ENCODE measurements at regions not wholly inside any gene's neighbourhood (a gene's known extent, or its start where the extent isn't known, plus 50 kb on each side); places are given as distances from the start of the nearest gene placed in this dataset.

DNA sequence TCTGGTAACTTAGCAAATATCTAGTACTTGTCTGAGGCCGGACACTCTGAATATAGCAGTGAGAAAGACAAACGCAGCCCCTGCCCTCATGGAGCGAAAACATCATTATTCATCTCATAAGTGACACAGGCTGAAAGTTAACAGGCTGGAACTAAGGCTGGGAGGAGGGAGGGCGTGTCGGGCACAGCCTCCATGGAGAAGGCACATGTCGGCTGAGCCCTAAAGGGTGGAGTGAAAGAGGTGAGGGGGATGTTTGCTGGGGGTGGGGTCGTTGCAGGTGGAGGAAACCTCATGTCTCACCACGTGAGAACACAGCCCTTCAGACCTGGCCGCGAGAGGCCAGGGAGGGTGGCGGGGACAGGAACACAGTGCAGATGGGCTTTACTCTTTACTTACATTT is 108.8 kb upstream of the FOXC1 start:
- intact Hi-C loops (cut with DNase I, micrococcal nuclease) = no loop called here
- Histone ChIP-seq H3K4me1 (ENCODE audit: low read depth) (peaks cover 8% of the 10 kb centered on the region), H3K9me3 (no peaks in the 10 kb centered on the region), H3K4me3 (no peak overlapping the region), H3K36me3 (ENCODE audit: low read depth) (no peaks in the 10 kb centered on the region)
- DNase-seq = peak in 1 of 3 donors; percentile 7
- TF ChIP-seq, protein P1, sequence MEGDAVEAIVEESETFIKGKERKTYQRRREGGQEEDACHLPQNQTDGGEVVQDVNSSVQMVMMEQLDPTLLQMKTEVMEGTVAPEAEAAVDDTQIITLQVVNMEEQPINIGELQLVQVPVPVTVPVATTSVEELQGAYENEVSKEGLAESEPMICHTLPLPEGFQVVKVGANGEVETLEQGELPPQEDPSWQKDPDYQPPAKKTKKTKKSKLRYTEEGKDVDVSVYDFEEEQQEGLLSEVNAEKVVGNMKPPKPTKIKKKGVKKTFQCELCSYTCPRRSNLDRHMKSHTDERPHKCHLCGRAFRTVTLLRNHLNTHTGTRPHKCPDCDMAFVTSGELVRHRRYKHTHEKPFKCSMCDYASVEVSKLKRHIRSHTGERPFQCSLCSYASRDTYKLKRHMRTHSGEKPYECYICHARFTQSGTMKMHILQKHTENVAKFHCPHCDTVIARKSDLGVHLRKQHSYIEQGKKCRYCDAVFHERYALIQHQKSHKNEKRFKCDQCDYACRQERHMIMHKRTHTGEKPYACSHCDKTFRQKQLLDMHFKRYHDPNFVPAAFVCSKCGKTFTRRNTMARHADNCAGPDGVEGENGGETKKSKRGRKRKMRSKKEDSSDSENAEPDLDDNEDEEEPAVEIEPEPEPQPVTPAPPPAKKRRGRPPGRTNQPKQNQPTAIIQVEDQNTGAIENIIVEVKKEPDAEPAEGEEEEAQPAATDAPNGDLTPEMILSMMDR (IDR thresholded peaks at IDR 0.05) = no peak
- peak; percentile 44 for ATAC-seq

DNA sequence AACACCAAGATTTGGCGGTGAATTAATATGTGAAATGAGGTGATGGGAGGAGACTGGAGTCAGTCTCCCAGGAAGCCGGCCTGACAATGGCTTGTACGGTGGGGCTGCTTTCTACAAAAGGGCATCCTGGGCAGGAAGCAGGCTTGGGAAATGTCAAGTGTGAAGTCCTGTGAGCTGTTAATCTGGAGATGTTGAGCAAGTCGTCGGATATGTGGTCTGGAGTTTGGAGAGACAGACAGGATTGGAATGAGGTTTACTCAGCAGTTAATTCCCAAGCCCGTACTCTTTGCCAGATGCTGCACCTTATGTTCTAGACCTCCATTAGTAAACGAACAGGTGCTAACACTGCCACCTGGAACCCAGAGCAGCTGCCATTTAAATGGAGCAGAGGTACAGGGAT is 107.7 kb upstream of the FOXC1 start:
- H3K9me3 ChIP-seq = no peaks in the 10 kb centered on the region
- no peak overlapping the region for H3K4me3 ChIP-seq
- H3K36me3 ChIP-seq (ENCODE audit: low read depth) = no peaks in the 10 kb centered on the region
- ATAC-seq (peak; percentile 24), DNase-seq (no peak)
- H3K4me1 ChIP-seq (ENCODE audit: low read depth) = peaks cover 8% of the 10 kb centered on the region
- TF ChIP-seq, protein P1 (IDR thresholded peaks at IDR 0.05) = no peak
- intact Hi-C loops (cut with DNase I, micrococcal nuclease) = no loop called here

DNA sequence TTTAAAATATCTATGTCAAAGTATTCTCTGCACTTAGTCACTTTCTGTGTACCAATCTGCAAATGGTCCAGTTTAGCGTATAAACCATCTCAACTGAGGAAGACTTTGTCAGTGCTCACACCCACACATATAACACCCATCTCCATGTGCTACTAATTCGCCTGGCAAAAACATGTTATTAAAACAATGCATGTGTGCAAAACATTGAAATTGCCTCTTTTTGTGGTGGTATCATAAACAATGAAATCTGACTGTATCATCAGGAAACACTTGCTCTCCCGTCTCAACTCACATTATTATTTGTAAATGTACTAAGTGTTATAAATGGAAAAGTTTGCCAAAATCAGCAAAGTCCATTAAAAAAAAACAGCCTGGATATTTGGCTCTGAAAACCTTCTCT is 105.9 kb upstream of the FOXC1 start:
- H3K9me3 ChIP-seq = no peaks in the 10 kb centered on the region
- DNase-seq (no peak), ATAC-seq (no peak)
- no peak overlapping the region for H3K4me3 ChIP-seq
- TF ChIP-seq, protein P1 (IDR thresholded peaks at IDR 0.05) = no peak
- H3K4me1 ChIP-seq (ENCODE audit: low read depth) = peaks cover 8% of the 10 kb centered on the region
- H3K36me3 ChIP-seq (ENCODE audit: low read depth) = no peaks in the 10 kb centered on the region
- intact Hi-C loops (cut with DNase I, micrococcal nuclease) = no loop called here

DNA sequence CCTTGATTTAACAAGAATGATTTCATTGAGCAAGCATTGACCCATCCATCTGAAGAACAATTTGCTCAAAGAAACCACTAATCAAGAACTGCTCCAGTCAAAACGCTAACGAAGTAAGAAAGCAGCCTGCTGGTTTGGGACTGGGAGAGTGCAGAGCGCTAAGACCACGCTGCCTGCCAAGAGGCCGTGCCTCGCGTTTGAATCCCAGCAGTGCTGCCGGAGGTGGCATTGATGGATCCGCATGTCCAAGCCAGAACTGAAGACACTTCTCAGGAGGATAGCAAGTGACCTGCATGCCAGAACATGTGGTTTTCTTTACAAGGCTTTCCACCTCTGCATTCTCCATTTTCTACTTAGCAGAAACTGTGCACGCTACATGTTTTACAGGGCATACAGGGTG is 105.2 kb upstream of the FOXC1 start:
- intact Hi-C loops (cut with DNase I, micrococcal nuclease) = no loop called here
- TF ChIP-seq, protein P1 (IDR thresholded peaks at IDR 0.05) = no peak
- Histone ChIP-seq H3K36me3 (ENCODE audit: low read depth) (no peaks in the 10 kb centered on the region), H3K4me3 (no peak overlapping the region), H3K4me1 (ENCODE audit: low read depth) (peaks cover 8% of the 10 kb centered on the region), H3K9me3 (no peaks in the 10 kb centered on the region)
- DNase-seq (no peak), ATAC-seq (no peak)

DNA sequence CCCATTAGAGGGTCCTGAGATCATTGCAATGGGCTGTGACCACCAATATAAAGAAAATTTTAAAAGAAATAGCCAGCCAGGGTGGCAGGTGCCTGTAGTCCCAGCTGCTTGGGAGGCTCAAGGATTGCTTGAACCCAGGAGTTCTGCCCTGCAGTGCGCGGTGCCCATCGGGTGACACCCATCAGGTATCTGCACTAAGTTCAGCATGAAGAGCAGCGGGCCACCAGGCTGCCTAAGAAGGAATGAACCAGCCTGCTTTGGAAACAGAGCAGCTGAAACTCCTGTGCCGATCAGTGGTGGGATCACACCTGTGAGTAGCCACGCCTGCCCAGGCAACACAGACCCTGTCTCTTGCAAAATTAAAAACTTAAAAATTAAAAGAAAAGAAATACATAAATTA is 102.5 kb upstream of the FOXC1 start:
- Histone ChIP-seq H3K4me1 (ENCODE audit: low read depth) (no peaks in the 10 kb centered on the region), H3K4me3 (no peak overlapping the region), H3K36me3 (ENCODE audit: low read depth) (no peaks in the 10 kb centered on the region), H3K9me3 (no peaks in the 10 kb centered on the region)
- intact Hi-C loops (cut with DNase I, micrococcal nuclease) = no loop called here
- DNase-seq = no peak
- no peak for ATAC-seq
- TF ChIP-seq, protein P1 (IDR thresholded peaks at IDR 0.05) = no peak

DNA sequence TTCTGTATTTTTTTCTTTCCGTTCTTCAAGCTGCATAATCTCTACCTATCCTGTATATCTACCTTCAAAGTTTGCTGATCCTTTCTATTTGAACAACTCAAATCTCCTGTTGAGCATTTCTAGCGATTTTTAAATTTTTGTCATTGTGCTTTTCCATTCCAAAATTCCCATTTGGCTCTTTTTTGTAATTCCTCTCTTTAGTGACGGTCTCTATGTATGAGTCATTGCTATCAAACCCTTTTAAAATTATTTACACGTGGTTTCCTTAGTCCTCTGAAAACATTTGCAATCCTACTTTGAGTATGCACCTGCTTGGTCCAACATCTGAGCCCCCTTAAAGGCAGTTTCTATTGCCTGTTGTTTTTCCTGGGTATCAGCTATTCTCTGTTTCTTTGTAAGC is 100.5 kb upstream of the FOXC1 start:
- no peak overlapping the region for H3K4me3 ChIP-seq
- TF ChIP-seq, protein P1 (IDR thresholded peaks at IDR 0.05) = no peak
- no peaks in the 10 kb centered on the region for H3K36me3 ChIP-seq (ENCODE audit: low read depth)
- no peaks in the 10 kb centered on the region for H3K9me3 ChIP-seq
- intact Hi-C loops (cut with DNase I, micrococcal nuclease) = no loop called here
- DNase-seq (no peak), ATAC-seq (no peak)
- no peaks in the 10 kb centered on the region for H3K4me1 ChIP-seq (ENCODE audit: low read depth)

Measured in mucosa of descending colon (tissue), 3 donors.